ENCODE measurements at regions not wholly inside any gene's neighbourhood (a gene's known extent, or its start where the extent isn't known, plus 50 kb on each side); places are given as distances from the start of the nearest gene placed in this dataset.

- no peak for TF ChIP-seq CTCF (IDR thresholded peaks at IDR 0.05; ENCODE audit: insufficient read depth, low read length, severe bottlenecking)
- FAIRE-seq, result no peak
- no peaks in the 10 kb centered on the region for H3K36me3 ChIP-seq (ENCODE audit: control insufficient read depth, insufficient read depth, low read length)
- H3K4me3 ChIP-seq (ENCODE audit: low read depth, low read length), result no peak overlapping the region
- no peak for DNase-seq (ENCODE audit: low read depth)
- no peaks in the 10 kb centered on the region for H3K27me3 ChIP-seq (ENCODE audit: control insufficient read depth, insufficient read depth, low read length)
Measured at GRCh38 chr3:175911937-175912336, 1052.8 kb downstream of the NAALADL2 start.

- no peaks in the 10 kb centered on the region for H3K36me3 ChIP-seq (ENCODE audit: control insufficient read depth, insufficient read depth, low read length)
- no peak overlapping the region for H3K4me3 ChIP-seq (ENCODE audit: low read depth, low read length)
- FAIRE-seq (no peak), DNase-seq (ENCODE audit: low read depth) (no peak)
- no peak for TF ChIP-seq CTCF (IDR thresholded peaks at IDR 0.05; ENCODE audit: insufficient read depth, low read length, severe bottlenecking)
- no peaks in the 10 kb centered on the region for H3K27me3 ChIP-seq (ENCODE audit: control insufficient read depth, insufficient read depth, low read length)
Measured at GRCh38 chr3:175902226-175902625, 1043.1 kb downstream of the NAALADL2 start.

DNA sequence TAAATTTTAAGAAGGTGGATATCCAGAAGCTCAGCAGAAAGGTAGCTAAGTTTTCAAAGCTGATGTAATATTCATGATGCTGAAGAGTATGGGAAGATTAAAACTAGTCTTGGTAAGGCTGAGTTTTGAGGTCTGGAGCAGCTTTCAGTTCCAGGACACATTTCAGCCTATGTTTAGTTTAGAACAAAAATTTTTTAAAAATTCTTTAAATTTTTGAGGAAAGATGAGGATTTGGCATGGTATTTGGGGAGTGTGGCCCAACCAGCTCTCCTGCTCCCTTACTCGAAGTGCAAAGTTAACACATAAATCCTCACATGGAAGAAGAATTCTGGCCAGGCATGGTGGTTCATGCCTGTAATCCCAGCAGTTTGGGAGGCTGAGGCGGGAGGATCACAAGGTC lies 1039.1 kb downstream of the NAALADL2 start:
- no peak for FAIRE-seq
- TF ChIP-seq CTCF (IDR thresholded peaks at IDR 0.05; ENCODE audit: insufficient read depth, low read length, severe bottlenecking), result no peak
- no peaks in the 10 kb centered on the region for H3K36me3 ChIP-seq (ENCODE audit: control insufficient read depth, insufficient read depth, low read length)
- no peak overlapping the region for H3K4me3 ChIP-seq (ENCODE audit: low read depth, low read length)
- DNase-seq (ENCODE audit: low read depth), result no peak
- H3K27me3 ChIP-seq (ENCODE audit: control insufficient read depth, insufficient read depth, low read length), result no peaks in the 10 kb centered on the region

DNA sequence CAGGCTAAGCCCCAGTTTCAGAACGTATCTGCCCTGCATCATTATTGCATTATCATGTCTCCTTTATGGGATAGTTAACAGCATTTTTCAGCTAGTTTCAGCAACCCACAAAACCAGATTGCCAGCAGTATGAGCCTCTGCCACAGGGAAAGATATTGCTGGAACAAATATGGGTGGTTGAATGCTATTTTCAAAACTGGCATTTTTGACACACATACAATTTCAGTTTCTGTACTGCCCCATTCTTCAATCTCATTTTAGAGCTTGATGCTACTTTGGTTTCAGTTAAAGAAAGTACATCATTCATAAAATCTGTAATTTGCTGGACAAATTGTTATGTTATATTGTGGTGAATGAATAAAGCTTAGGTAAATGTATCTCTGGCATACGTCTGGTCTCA lies 1037.5 kb downstream of the NAALADL2 start:
- Histone ChIP-seq H3K4me3 (ENCODE audit: low read depth, low read length) (no peak overlapping the region), H3K27me3 (ENCODE audit: control insufficient read depth, insufficient read depth, low read length) (no peaks in the 10 kb centered on the region), H3K36me3 (ENCODE audit: control insufficient read depth, insufficient read depth, low read length) (no peaks in the 10 kb centered on the region)
- FAIRE-seq, result no peak
- TF ChIP-seq CTCF (IDR thresholded peaks at IDR 0.05; ENCODE audit: insufficient read depth, low read length, severe bottlenecking), result no peak
- no peak for DNase-seq (ENCODE audit: low read depth)

DNA sequence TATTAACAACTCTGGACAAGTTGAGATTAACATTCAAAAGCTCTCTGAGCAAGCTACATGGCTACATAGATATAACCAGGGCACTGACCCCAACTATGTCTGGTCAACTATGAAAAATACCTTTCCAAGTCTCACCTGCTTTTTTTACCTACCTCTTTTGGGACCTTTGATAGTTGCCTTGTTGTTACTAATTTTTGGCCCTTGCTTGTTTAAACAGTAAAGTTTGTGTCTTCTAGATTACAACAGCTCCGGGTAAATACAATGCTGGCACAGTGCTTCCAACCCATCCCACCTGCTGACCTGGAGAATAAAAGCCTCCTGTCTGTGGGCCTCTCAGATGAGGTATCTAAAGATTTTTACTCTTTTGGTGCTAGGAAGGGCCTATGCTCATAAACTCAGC lies 1036.6 kb downstream of the NAALADL2 start:
- no peak for FAIRE-seq
- H3K27me3 ChIP-seq (ENCODE audit: control insufficient read depth, insufficient read depth, low read length), result no peaks in the 10 kb centered on the region
- no peak overlapping the region for H3K4me3 ChIP-seq (ENCODE audit: low read depth, low read length)
- no peak for DNase-seq (ENCODE audit: low read depth)
- TF ChIP-seq CTCF (IDR thresholded peaks at IDR 0.05; ENCODE audit: insufficient read depth, low read length, severe bottlenecking), result no peak
- H3K36me3 ChIP-seq (ENCODE audit: control insufficient read depth, insufficient read depth, low read length), result no peaks in the 10 kb centered on the region

- no peak for TF ChIP-seq CTCF (IDR thresholded peaks at IDR 0.05; ENCODE audit: insufficient read depth, low read length, severe bottlenecking)
- Histone ChIP-seq H3K36me3 (ENCODE audit: control insufficient read depth, insufficient read depth, low read length) (no peaks in the 10 kb centered on the region), H3K27me3 (ENCODE audit: control insufficient read depth, insufficient read depth, low read length) (no peaks in the 10 kb centered on the region), H3K4me3 (ENCODE audit: low read depth, low read length) (no peak overlapping the region)
- no peak for FAIRE-seq
- no peak for DNase-seq (ENCODE audit: low read depth)
Measured at GRCh38 chr3:175893566-175893965, 1034.4 kb downstream of the NAALADL2 start.

All from bronchial epithelial cell (primary cell).